ENCODE measurements at regions not wholly inside any gene's neighbourhood (a gene's known extent, or its start where the extent isn't known, plus 50 kb on each side); places are given as distances from the start of the nearest gene placed in this dataset.
A peak's percentile ranks its signal among the peaks of the same experiment; 100 is the strongest.

DNA sequence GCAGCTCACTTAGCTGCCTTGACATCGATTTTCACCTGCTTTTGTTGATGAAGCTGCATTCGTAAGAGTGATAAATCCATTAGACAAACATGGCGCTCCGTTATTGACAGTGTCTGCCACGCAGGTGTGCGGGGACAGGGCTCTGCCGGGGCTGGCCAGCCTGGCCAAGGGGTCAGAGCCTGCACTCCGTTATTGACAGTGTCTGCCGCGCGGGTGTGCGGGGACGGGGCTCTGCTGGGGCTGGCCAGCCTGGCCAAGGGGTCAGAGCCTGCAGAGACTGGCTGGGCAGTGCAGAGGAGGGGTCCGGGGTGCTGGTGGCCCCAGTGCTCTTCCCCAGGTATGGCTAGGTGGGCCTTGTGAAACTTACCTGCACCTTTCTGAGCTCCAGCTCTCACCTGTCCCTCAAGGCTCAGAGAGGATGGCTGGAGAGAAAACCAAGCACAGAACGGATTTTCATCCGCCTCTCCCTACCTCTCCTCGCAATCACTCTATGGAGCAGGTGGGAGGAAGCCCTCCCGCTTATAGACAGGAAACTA is 101.6 kb upstream of the B3GAT1 start:
- Histone ChIP-seq H3K9me3 (no peaks in the 10 kb centered on the region), H3K4me3 (no peak overlapping the region), H3K27ac (no peak overlapping the region), H3K27me3 (no peaks in the 10 kb centered on the region), H3K4me1 (no peaks in the 10 kb centered on the region), H3K36me3 (no peaks in the 10 kb centered on the region)
- DNase-seq, result no peak
- TF ChIP-seq, protein P1, sequence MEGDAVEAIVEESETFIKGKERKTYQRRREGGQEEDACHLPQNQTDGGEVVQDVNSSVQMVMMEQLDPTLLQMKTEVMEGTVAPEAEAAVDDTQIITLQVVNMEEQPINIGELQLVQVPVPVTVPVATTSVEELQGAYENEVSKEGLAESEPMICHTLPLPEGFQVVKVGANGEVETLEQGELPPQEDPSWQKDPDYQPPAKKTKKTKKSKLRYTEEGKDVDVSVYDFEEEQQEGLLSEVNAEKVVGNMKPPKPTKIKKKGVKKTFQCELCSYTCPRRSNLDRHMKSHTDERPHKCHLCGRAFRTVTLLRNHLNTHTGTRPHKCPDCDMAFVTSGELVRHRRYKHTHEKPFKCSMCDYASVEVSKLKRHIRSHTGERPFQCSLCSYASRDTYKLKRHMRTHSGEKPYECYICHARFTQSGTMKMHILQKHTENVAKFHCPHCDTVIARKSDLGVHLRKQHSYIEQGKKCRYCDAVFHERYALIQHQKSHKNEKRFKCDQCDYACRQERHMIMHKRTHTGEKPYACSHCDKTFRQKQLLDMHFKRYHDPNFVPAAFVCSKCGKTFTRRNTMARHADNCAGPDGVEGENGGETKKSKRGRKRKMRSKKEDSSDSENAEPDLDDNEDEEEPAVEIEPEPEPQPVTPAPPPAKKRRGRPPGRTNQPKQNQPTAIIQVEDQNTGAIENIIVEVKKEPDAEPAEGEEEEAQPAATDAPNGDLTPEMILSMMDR (IDR thresholded peaks at IDR 0.05), result no peak
- TF ChIP-seq POLR2AphosphoS5 (IDR thresholded peaks at IDR 0.05) (no peak), EP300 (IDR thresholded peaks at IDR 0.05) (no peak), POLR2A (IDR thresholded peaks at IDR 0.05) (no peak)
- no peak for ATAC-seq (ENCODE audit: low FRiP score in 2 of 2)
- WGBS, 2 donors, result 70 to 75% methylated on average over 6 to 18 of the region's 18 CpGs

DNA sequence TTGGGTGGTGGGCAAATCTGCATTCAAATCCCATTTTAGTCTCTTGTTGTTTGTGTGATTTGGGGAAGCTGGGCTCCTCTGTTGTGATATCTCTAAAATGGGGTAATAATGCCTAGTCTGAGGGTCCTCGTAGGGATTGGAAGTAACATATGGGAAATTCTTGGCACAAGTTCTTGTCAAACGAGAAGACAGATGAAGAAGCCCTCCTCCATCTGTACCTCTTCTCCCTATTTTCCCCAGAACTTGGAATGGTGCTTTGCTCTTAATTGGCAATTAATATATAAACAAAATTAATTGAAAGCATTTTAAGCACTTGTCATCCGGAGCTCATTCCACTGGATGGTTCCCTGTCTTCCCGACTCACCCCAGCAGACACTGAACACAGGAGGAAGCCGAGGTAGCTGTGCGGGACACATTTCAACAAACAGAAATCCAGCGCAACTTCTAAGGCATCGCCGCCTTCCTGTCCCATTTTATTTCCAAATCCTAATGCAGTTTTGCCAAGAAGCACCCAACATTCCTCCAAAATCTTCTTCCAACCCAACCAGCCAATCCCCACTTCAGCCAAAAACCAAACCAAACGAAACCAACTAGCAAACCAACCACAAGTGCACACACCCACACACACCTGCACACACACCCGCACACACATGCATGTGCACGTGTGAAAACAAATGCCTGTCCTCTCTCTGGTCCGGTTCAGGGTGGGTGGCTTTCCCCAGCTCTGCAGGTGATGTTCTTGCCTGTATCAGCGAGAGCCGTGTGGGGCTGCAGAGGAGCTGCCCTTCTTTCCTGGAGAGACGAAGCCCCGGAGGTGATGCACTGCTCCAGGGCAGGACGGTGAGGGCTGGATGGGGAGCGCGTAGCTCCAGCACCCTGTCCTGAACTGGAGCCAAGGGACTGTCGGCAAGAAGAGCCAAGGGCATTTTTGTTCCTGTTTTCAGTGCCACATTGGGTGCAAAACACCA is 100.8 kb upstream of the B3GAT1 start:
- TF ChIP-seq POLR2AphosphoS5 (IDR thresholded peaks at IDR 0.05) (no peak), EP300 (IDR thresholded peaks at IDR 0.05) (no peak), POLR2A (IDR thresholded peaks at IDR 0.05) (no peak)
- TF ChIP-seq, protein P1 (IDR thresholded peaks at IDR 0.05), result no peak
- 84 to 85% methylated on average over 19 to 21 of the region's 21 CpGs for WGBS, 2 donors
- Histone ChIP-seq H3K27ac (no peak overlapping the region), H3K4me3 (no peak overlapping the region), H3K9me3 (no peaks in the 10 kb centered on the region), H3K36me3 (no peaks in the 10 kb centered on the region), H3K27me3 (no peaks in the 10 kb centered on the region), H3K4me1 (no peaks in the 10 kb centered on the region)
- ATAC-seq (ENCODE audit: low FRiP score in 2 of 2) (no peak), DNase-seq (peak in 1 of 2 donors; percentile 10)

DNA sequence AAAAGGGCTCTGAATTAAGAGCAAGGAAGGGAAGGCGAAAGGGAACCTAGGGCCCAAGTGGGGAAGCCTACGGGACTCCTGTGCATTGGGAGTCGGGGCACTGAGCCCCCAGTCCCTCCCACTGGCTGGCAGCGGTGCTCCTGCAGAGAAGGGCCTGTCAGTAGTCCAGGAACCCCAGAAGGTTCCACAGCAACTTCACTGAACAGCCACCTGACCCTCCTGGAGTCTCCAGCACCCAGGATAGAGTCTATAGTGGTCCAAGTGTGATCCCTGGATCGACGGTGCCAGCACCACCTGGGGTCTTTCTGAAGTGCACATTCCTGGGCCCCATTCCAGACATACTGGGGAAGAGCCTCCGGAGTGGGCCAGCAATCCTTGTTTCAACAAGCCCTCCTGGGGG is 100.0 kb upstream of the B3GAT1 start:
- no peaks in the 10 kb centered on the region for H3K36me3 ChIP-seq
- H3K4me1 ChIP-seq, result no peaks in the 10 kb centered on the region
- no peak for ATAC-seq (ENCODE audit: low FRiP score in 2 of 2)
- H3K9me3 ChIP-seq, result no peaks in the 10 kb centered on the region
- DNase-seq, result no peak
- H3K27me3 ChIP-seq, result no peaks in the 10 kb centered on the region
- H3K4me3 ChIP-seq, result no peak overlapping the region
- 73 to 76% methylated on average over 7 of the region's 7 CpGs for WGBS, 2 donors
- H3K27ac ChIP-seq, result no peak overlapping the region
- TF ChIP-seq, protein P1 (IDR thresholded peaks at IDR 0.05), result no peak
- no peak for TF ChIP-seq POLR2A (IDR thresholded peaks at IDR 0.05)
- TF ChIP-seq POLR2AphosphoS5 (IDR thresholded peaks at IDR 0.05), result no peak
- no peak for TF ChIP-seq EP300 (IDR thresholded peaks at IDR 0.05)

DNA sequence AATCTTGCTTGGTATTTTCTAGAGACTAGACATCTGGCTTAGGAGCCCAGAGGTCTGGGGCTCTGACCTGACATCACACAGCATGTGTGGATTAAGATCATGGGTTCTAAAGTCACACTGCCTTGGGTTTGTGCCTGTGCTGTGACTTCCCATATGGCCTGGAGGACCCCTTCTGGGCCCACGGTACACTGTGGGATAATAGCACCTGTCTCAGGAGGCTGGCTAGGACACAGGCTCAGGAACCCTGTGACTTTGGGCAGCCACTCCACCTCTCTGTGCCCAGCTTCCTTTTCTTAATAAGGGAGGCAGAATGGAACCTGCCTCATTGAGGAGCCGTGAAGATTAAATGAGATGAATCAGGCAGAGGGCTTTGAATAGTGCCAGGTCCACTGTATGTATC is 99.2 kb upstream of the B3GAT1 start:
- TF ChIP-seq EP300 (IDR thresholded peaks at IDR 0.05), result no peak
- TF ChIP-seq POLR2AphosphoS5 (IDR thresholded peaks at IDR 0.05), result no peak
- TF ChIP-seq, protein P1 (IDR thresholded peaks at IDR 0.05), result no peak
- TF ChIP-seq POLR2A (IDR thresholded peaks at IDR 0.05), result no peak
- Histone ChIP-seq H3K4me1 (no peaks in the 10 kb centered on the region), H3K36me3 (no peaks in the 10 kb centered on the region), H3K27me3 (no peaks in the 10 kb centered on the region), H3K9me3 (no peaks in the 10 kb centered on the region), H3K27ac (no peak overlapping the region), H3K4me3 (no peak overlapping the region)
- WGBS, 2 donors, result 64 to 86% methylated on average over 2 of the region's 2 CpGs
- DNase-seq, result no peak
- ATAC-seq (ENCODE audit: low FRiP score in 2 of 2), result no peak
